ENCODE measurements at regions not wholly inside any gene's neighbourhood (a gene's known extent, or its start where the extent isn't known, plus 50 kb on each side); places are given as distances from the start of the nearest gene placed in this dataset.
A peak's percentile ranks its signal among the peaks of the same experiment; 100 is the strongest.
"Not testable (repeated sequence)": the region's sequence is repeated elsewhere in the genome, so short reads cannot be mapped to it uniquely, and the experiment has no call there.

DNA sequence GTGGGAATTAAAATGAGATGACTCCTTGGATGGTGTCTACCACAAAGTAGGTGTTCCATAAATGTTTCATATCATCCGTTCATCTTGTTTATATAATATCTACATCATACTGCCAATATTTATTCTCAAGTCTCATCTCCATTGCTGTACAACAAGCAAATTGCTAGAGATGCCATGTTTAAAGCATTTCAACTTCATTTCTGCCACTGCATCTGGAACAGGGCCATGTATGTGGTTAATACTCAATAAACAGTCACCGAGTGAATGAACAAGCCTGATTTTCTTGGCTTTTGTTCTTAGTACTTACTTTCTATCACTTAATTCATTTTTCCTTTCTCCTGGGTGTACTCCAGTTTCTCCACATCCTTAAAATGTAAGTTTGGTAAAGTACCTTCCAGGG is 107.6 kb downstream of the KCNJ2 start:
- TF ChIP-seq, protein P1, sequence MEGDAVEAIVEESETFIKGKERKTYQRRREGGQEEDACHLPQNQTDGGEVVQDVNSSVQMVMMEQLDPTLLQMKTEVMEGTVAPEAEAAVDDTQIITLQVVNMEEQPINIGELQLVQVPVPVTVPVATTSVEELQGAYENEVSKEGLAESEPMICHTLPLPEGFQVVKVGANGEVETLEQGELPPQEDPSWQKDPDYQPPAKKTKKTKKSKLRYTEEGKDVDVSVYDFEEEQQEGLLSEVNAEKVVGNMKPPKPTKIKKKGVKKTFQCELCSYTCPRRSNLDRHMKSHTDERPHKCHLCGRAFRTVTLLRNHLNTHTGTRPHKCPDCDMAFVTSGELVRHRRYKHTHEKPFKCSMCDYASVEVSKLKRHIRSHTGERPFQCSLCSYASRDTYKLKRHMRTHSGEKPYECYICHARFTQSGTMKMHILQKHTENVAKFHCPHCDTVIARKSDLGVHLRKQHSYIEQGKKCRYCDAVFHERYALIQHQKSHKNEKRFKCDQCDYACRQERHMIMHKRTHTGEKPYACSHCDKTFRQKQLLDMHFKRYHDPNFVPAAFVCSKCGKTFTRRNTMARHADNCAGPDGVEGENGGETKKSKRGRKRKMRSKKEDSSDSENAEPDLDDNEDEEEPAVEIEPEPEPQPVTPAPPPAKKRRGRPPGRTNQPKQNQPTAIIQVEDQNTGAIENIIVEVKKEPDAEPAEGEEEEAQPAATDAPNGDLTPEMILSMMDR (conservative IDR thresholded peaks at IDR 0.05; ENCODE audit: low read depth, low read length): no peak
- DNase-seq (ENCODE audit: low read depth): peak; percentile 17
- H3K4me3 ChIP-seq (ENCODE audit: low read depth, low read length): no peak overlapping the region

DNA sequence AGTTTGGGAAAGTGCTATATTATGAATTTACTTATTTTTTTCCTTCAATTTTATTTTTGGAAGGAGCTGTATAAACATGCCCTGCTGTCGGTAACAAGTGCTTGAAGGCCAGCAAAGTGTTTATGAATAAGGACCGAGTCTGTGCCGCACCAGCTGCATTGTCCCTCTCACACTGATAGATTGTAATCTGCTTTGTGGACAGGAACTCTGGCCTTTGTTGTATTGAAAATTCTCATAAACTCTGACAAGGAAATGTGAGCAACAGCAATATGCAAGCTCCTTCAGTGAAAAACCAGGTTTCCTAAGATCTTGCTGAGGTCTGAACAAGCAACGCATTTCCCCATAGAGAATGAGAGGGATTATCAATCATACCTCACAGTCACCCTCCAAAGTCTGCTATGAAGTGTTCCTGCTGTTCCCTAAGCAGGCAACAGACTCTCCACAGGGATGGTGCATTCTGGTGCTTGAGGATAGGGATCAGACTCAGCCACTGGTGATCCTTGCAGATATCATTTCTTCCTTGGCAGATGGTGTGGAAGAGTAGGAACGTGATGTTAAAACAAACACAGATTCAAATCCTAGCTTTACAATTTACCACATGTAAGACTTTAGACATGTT is 109.6 kb downstream of the KCNJ2 start:
- no peak overlapping the region for H3K4me3 ChIP-seq (ENCODE audit: low read depth, low read length)
- TF ChIP-seq, protein P1 (conservative IDR thresholded peaks at IDR 0.05; ENCODE audit: low read depth, low read length): no peak
- no peak for DNase-seq (ENCODE audit: low read depth)

DNA sequence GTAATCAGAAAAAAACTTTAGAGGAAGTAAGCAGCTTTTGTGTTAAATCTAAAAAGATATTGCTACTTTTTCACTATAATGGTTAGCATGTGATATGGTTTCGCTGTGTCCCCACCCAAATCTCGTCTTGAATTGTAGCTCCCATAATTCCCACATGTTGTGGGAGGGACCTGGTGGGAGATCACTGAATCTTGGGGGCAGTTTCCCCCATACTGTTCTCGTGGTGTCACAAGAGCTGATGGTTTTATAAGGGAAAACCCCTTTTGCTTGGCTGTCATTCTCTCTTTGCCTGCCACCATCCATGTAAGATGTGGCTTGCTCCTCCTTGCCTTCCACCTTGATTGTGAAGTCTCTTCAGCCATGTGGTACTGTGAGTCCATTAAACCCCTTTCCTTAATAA is 117.1 kb downstream of the KCNJ2 start:
- TF ChIP-seq, protein P1 (conservative IDR thresholded peaks at IDR 0.05; ENCODE audit: low read depth, low read length): no peak
- no peak overlapping the region for H3K4me3 ChIP-seq (ENCODE audit: low read depth, low read length)
- no peak for DNase-seq (ENCODE audit: low read depth)

DNA sequence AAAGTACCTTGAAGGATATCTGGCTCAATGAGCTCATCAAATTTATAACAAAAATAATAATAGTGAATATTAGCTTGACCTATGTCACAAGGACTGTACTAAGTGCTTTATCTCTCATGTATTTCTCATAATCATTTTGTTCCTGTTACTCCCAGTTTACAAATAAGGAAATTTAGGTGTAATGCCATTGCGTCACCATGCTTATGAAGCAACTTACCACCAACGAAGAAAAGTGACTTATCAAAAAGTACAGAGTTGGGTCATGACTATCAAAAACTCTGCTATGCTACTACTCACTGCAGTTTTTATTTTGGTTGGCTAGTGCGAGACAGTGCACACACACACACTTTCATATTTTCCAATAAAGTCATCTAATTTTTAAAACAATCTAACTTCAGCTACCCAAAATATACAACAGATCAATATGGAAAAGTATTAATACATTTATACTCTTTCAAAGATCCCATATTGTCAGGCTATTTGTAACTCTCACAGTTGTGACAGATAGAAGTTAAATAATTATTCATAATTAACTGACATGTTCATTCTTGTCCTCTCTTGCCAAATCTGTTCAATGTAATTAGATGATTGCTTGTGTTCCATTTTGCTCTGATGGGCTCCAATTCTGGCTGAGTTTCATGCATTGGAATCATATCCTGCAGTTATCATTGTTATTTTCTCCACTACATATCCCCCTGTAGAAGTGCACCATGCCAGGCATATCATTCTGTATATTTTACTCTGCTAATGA is 119.4 kb downstream of the KCNJ2 start:
- TF ChIP-seq, protein P1 (conservative IDR thresholded peaks at IDR 0.05; ENCODE audit: low read depth, low read length): no peak
- DNase-seq (ENCODE audit: low read depth): peak; percentile 26
- no peak overlapping the region for H3K4me3 ChIP-seq (ENCODE audit: low read depth, low read length)

DNA sequence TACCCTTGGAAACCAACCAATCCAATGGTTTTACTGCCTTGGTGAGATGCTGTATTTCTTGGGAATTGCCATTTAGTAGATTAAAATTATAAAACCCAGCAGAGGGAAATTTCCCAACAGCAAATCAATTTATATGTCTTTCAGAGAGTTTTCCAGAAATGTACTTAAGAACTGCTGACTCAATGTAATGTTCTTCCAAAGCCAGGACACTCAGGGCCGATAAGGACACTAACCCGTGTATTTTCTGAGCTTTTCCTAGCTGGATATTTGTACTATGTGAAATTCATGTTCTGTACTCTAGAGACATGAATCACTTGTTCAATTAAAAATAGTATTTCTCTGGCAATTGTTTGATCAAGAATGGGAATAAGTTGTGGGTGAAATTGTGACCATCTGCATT is 121.4 kb downstream of the KCNJ2 start:
- DNase-seq (ENCODE audit: low read depth): no peak
- no peak overlapping the region for H3K4me3 ChIP-seq (ENCODE audit: low read depth, low read length)
- TF ChIP-seq, protein P1 (conservative IDR thresholded peaks at IDR 0.05; ENCODE audit: low read depth, low read length): no peak

DNA sequence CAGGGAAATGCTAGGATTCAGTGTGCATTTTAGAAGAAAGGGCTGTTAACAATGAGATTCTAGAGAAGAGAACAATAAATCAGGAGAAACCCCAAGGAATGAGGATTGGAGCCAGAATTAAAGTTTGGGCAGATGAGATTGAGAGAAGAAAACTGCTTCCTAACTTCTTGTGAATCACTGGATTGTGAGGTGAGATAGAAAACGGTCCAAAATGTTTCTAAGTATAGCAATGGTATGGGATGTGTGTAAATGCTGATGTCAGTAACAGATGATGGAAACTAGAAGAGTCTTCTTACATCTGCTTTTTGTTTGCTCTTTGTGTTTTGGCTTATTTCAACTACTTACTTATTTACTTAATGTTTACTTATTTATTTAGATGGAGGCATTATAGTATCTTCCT is 123.0 kb downstream of the KCNJ2 start:
- no peak overlapping the region for H3K4me3 ChIP-seq (ENCODE audit: low read depth, low read length)
- DNase-seq (ENCODE audit: low read depth): no peak

DNA sequence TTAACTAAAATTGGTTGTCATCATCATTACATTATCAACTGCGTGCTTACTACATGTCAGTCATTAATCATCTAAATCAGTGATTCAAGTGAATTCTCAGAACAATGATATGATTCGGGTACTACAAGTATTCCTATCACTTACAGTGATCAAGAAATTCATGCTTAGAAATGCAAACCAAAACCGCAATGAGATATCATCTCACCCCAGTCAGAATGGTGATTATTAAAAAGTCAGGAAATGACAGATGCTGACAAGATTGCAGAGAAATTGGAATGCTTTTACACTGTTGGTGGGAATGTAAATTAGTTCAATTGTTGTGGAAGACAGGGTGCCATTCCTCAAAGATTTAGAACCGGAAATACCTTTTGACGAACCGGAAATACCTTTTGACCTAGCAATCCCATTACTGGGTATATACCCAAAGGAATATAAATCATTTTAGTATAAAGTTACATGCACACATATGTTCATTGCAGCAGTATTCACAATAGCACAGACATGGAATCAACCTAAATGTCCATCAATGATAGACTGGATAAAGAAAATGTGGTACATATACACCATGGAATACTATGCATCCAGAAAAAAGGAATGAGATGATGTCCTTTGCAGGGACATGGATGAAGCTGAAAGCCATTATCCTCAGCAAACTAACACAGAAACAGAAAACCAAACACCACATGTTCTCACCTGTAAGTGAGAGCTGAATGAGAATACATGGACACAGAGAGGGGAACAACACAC is 124.4 kb downstream of the KCNJ2 start:
- not testable (repeated sequence) for DNase-seq (ENCODE audit: low read depth)

More for the DNA sequence above, 123.0 kb downstream of the KCNJ2 start:
- TF ChIP-seq, protein P1 (conservative IDR thresholded peaks at IDR 0.05; ENCODE audit: low read depth, low read length): no peak

More for the DNA sequence above, 124.4 kb downstream of the KCNJ2 start:
- not testable (repeated sequence) for H3K4me3 ChIP-seq (ENCODE audit: low read depth, low read length)
